ENCODE measurements at regions not wholly inside any gene's neighbourhood (a gene's known extent, or its start where the extent isn't known, plus 50 kb on each side); places are given as distances from the start of the nearest gene placed in this dataset.
"Not testable (repeated sequence)": the region's sequence is repeated elsewhere in the genome, so short reads cannot be mapped to it uniquely, and the experiment has no call there.

- no peak for DNase-seq
Observed at GRCh38 chr6:8361259-8361658, 74.1 kb downstream of the SLC35B3 start.

GRCh38 chr6:8352966-8353340 is 82.4 kb downstream of the SLC35B3 start:
- no peak for DNase-seq

- no peak for DNase-seq
Observed at GRCh38 chr6:8352335-8352965, 82.9 kb downstream of the SLC35B3 start.

DNA sequence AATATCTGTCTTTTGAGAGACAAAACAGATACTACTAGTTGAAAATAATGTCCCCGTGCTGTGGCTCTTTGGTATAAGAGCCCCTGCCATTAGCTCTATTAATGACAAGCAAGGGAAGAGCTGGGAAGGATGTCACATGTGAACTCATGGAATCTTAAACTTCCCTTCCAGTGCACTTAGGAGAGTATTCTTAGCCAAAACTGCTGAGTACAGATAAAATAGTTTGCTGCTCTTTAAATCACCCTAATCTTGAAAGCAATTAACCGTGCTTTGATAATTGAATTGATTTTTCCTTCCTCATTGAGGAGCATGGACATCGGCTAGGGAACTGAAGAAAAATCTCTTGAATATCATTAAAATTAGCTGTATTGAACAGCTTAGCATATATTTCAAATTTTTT is 91.7 kb downstream of the SLC35B3 start:
- no peak for DNase-seq

- no peak for DNase-seq
Observed at GRCh38 chr6:8342241-8342819, 93.0 kb downstream of the SLC35B3 start.

DNA sequence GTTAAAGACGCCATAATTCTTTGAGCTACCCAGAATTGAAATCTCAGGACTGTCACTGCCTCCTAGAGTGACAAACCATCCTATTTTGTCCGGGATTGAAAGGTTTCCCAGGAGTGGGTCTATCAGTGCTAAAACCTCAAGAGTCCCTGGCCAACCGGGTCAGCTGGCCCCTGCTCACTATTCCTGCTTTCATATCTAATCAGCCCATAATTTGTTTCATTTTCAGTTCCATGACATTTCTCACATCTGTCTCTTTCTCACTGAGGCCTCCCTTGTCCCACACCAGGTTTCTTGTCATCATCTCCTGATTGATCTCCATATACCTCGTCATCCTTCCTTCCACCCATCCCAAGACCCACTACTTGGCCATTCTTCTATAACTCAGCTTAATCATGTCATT is 98.2 kb downstream of the SLC35B3 start:
- no peak for DNase-seq

GRCh38 chr6:8336406-8337057 is 98.8 kb downstream of the SLC35B3 start:
- DNase-seq: no peak

GRCh38 chr6:8335896-8336295 is 99.4 kb downstream of the SLC35B3 start:
- DNase-seq: no peak

DNA sequence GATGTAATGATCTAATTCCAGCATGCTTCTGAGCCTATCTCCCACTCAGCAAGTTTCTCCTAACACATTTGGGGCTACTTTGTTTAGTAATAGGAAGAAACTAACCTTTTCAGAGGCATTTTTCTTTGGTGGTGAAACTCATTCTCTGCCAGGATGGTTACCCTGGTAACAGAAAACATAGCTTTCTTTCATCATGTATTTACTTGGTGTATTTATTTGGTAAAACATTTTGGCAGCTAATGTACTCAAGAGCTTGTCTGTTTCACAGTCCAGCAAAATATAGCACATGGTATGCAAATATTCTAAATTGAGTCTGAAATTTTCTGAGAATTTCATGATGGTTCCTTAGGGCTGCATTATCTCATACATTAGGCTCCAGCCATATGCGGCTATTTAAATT is 100.0 kb downstream of the SLC35B3 start:
- DNase-seq: no peak

- DNase-seq: no peak
Observed at GRCh38 chr6:8334113-8334512, 101.2 kb downstream of the SLC35B3 start.

DNA sequence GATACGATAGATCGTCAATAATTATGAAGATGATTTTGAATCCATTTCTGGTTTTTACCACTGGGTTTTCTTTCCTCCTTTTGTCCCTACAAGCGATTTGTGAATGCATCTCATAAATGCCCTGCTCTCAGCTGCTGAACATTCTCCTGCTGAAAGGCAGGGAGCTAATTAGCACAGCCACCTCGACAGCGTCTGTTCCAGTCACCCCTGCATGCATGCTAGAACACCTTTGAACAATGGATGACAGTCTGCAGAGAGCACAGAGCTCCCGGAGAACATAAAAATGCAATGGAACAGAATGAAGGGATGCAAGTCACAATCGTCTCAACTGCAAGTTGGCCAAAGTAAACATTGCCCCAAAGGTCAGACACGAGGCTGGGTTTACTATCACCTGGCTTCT is 105.8 kb downstream of the SLC35B3 start:
- no peak for DNase-seq

- no peak for DNase-seq
Observed at GRCh38 chr6:8325743-8326142, 109.6 kb downstream of the SLC35B3 start.

GRCh38 chr6:8322659-8323058 is 112.7 kb downstream of the SLC35B3 start:
- no peak for DNase-seq

- no peak for DNase-seq
Observed at GRCh38 chr6:8321671-8322404, 113.5 kb downstream of the SLC35B3 start.

DNA sequence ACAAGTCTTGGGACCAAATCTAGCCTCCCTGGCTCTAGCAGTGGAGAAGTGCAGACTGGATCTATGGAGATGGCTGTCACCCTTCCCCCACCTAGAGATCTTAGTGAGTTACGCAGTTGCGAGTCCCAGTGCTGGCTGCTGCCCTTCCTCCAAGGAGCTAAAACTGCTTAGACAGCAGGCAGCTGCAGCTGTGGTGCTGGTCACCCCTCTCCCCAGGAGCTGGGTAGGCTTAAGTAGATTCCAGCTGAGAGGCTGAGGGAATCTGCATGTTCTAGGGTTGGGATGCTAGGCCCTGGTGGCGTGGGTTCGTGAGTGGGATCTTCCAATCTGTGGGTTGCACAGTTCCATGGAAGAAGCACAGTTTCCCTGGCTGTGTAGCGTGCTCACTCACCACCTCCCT is 120.2 kb downstream of the SLC35B3 start:
- no peak for DNase-seq

- no peak for DNase-seq
Observed at GRCh38 chr6:8301502-8301901, 133.8 kb downstream of the SLC35B3 start.

DNA sequence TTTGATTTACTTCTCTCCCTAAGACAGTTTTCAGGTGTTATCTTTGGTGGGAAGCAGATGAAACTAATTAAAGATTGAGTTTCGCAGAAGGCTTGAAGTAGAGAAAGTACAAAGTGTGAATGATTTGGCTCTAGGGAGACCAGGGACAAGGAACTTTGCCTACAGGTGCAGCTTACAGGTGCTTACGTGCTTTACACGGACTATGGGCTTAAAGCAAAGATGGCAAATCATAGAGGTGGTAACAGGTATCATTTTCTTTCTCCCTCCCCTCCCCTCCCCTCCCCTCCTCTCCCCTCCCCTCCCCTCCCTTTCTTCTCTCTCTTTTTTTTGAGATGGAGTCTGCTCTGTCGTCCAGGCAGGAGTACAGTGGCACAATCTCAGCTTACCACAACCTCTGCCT is 136.3 kb downstream of the SLC35B3 start:
- no peak for DNase-seq

- DNase-seq: not testable (repeated sequence)
Observed at GRCh38 chr6:8282946-8283345, 152.4 kb downstream of the SLC35B3 start.

- DNase-seq: no peak
Observed at GRCh38 chr6:8282380-8282779, 153.0 kb downstream of the SLC35B3 start.

DNA sequence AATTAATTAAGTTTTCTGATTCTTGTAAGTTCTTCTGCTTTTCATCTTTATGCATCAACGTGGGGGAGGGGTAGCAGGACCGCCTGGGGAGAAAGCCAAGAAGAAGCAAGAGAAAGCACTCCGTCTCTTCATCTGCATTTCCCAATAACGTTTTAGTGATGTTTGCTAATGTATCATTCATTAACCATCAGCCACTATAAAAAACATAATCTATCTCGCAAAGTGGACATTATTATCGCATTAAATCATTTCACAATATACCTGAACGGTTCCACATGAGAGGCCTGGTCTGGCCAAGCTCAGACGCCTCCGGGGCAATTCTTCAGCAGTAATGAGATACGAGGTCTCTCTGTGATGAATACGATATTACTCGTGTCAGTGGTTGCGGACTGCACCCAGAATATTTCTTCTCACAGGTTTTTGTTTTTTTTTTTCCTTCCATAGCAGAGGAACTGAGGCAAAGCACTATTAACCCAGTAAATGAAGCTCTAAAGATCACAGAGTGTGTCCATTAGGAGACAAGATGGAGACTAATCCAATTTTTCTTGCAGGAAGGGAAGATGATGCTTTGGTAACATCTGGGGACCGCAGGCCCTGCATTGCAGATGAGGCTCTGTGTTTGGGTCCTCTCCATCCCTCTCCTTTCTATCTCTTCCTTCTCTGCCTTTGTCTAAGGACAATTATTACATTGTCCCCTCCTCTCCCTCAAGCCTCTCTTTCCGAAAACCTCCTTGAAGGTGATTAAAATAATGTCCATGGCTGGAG is 156.1 kb downstream of the SLC35B3 start:
- DNase-seq: no peak

DNA sequence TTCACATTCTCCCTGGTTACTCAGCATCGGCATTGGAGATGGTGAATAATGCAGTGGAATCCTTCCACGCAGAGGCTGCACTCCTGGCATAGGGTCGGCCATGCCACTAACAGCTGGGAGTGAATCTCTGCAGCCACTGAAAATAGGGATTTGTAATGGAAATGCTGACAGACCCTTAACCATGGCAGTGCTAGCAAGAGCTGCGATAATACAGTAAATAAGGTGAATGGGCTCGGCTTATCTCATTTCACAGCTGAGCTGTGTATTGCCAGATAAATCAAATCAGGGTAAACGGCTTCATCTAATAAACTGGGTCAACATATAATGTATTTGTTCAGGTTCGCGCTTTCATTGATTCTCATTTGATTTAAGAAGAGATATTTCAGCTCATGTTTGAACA is 156.8 kb downstream of the SLC35B3 start:
- DNase-seq: no peak

DNA sequence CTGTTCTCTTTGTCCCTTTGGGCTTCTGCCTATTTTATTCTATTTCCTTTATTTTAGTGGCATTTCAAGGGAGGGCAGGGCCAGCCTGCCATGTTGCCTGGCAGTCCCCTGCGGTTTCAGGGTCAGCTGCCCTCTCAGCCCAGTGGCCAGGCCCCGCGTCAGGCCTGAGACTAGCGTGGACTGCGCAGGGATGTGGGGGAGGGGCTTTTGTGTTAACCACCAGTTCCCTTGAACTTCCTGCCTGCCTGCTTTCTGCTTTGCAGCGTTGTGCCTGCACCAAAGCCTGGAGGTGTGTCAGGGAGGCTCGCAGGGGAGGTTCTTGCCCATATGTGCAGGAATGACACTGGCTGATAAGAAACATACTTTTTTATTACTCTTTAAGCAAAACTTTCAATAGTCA is 157.6 kb downstream of the SLC35B3 start:
- DNase-seq: no peak

DNA sequence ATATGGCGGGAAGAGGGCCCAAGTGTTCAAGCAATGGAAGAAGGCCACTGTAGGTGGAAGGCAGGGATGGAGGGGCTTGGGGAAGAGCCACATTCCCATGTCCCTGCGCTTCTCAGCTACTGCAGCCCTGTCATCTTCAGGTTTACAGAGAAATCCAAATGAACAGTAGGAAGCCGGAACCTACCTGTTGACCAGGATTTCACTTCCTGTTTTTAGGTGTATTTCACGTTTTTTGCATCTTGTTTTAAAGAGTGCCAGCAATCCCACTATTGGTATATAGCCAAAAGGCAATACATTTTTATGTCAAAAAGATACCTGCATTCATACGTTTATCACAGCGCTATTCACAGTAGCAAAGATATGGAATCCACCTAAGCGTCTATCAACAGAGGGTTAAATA is 159.2 kb downstream of the SLC35B3 start:
- DNase-seq: no peak

All from NCI-H1694 (cell line).